ENCODE measurements at regions not wholly inside any gene's neighbourhood (a gene's known extent, or its start where the extent isn't known, plus 50 kb on each side); places are given as distances from the start of the nearest gene placed in this dataset.

DNA sequence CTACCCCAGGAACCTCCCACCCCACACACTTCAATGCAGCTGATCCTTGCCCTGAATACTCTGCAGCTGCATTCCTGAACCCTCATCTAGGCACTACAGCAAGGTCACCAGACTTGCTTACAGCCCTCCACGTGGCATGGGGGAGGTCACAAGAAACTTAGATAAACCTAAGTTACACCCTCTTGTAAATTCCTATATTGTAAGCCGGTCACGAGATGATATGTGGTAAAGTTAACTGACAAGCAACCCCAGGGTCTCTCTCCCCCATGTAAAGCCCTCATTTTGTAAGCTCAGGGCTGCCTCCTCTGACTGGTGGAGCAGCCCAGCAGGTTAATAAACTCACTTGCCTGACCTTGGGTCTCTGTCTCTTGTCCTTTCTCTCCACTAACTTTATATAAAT lies 570.7 kb downstream of the PCDH7 start:
- no peak overlapping the region for H3K4me3 ChIP-seq (replicated peaks; ENCODE audit: low read depth, low read length)
- TF ChIP-seq, protein P1, sequence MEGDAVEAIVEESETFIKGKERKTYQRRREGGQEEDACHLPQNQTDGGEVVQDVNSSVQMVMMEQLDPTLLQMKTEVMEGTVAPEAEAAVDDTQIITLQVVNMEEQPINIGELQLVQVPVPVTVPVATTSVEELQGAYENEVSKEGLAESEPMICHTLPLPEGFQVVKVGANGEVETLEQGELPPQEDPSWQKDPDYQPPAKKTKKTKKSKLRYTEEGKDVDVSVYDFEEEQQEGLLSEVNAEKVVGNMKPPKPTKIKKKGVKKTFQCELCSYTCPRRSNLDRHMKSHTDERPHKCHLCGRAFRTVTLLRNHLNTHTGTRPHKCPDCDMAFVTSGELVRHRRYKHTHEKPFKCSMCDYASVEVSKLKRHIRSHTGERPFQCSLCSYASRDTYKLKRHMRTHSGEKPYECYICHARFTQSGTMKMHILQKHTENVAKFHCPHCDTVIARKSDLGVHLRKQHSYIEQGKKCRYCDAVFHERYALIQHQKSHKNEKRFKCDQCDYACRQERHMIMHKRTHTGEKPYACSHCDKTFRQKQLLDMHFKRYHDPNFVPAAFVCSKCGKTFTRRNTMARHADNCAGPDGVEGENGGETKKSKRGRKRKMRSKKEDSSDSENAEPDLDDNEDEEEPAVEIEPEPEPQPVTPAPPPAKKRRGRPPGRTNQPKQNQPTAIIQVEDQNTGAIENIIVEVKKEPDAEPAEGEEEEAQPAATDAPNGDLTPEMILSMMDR (IDR thresholded peaks at IDR 0.05; ENCODE audit: low read depth, low read length, missing control alignments): no peak

DNA sequence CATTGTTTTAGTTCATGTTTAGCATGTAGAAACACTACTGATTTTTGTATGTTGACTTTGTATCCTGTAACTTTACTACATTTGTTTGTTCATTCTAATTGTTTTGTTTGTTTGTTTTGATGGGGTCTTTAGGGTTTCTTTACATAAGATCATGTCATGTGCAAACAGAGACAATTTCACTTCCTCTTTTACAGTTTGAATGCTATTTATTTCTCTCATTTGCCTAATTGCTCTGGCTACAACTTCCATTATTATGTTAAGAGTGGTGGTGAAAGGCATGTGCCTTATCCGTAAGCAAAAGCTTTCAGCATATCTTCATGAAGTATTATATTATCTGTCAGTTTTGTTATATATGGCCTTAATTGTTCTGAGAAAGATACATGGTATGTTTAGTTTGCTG lies 571.1 kb downstream of the PCDH7 start:
- TF ChIP-seq, protein P1 (IDR thresholded peaks at IDR 0.05; ENCODE audit: low read depth, low read length, missing control alignments): no peak
- DNase-seq (ENCODE audit: extremely low read depth, low read depth): no peak
- H3K4me3 ChIP-seq (replicated peaks; ENCODE audit: low read depth, low read length): no peak overlapping the region

More for the DNA sequence above, 570.7 kb downstream of the PCDH7 start:
- DNase-seq (ENCODE audit: extremely low read depth, low read depth): no peak

DNA sequence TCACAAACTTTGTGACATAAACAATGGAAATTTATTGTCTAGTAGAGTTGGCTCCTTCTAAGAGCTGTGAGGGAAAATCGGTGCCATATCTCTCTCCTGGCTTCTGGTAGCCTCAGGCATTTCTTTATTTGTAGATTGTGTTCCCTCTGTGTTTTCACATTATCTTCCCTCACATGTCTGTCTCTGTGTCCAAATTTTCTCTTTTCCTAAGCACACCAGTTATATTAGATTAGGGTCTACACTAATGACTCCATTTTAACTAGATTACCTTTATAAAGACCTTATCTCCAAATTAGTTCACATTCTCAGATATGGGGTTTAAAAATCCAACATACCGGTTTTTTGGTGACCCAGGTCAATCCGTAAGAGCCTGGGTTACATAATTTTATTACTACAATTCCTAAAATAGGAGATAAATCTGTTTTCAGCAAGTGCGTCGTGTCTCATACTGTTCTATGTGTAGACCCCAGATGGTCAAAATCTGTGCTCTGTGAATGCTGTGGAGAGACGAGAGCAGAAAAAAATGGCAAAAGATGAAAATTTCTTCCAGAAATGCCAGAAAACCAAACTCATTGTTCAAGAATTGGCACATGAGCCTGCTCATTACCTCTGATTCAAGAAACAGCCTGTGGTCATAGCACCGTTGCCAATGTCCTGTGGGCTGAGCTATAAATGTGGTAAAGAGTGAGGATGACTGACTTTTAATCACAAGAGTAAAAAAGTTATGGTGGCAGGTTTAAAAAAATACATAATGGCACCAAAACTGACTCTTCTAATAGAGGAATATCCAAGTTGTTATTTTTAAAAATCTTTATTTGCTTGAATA lies 574.7 kb downstream of the PCDH7 start:
- no peak for DNase-seq (ENCODE audit: extremely low read depth, low read depth)
- TF ChIP-seq, protein P1 (IDR thresholded peaks at IDR 0.05; ENCODE audit: low read depth, low read length, missing control alignments): no peak
- H3K4me3 ChIP-seq (replicated peaks; ENCODE audit: low read depth, low read length): no peak overlapping the region

DNA sequence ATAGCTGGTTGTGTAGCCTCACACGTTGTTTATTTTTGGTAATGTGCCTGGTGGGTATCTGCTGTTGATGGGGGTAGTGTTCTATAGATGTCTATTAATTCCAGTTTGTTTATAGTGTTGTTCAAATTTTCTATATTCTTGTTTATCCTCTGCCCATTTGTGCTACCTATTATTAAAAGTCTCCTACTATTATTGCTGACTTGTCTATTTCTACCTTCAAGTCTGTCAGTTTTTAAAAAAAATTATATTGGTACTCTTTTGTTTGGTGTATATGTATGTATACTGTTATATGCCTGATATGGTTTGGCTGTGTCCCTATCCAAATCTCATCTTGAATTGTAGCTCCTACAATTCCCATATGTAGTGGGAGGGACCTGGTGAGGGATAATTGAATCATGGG lies 578.6 kb downstream of the PCDH7 start:
- no peak overlapping the region for H3K4me3 ChIP-seq (replicated peaks; ENCODE audit: low read depth, low read length)
- no peak for DNase-seq (ENCODE audit: extremely low read depth, low read depth)
- TF ChIP-seq, protein P1 (IDR thresholded peaks at IDR 0.05; ENCODE audit: low read depth, low read length, missing control alignments): no peak

DNA sequence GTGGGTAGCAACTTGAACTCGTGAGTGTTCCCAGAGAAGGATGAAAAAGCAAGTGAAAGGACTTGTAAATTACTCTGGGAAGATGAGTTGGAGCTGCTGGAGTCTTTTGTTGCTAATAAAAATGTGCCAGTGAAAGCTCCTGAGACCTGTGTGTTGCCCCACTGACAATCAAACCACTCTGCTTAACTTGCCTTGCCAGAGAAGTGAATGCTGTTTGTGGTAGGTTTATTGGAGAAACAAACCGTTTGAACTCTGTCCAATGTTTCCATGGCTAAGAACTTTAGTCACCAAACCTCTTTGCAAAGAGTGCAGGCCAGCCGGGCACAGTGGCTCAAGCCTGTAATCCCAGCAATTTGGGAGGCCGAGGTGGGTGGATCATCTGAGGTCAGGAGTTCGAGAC lies 586.9 kb downstream of the PCDH7 start:
- DNase-seq (ENCODE audit: extremely low read depth, low read depth): no peak
- TF ChIP-seq, protein P1 (IDR thresholded peaks at IDR 0.05; ENCODE audit: low read depth, low read length, missing control alignments): no peak
- H3K4me3 ChIP-seq (replicated peaks; ENCODE audit: low read depth, low read length): no peak overlapping the region

DNA sequence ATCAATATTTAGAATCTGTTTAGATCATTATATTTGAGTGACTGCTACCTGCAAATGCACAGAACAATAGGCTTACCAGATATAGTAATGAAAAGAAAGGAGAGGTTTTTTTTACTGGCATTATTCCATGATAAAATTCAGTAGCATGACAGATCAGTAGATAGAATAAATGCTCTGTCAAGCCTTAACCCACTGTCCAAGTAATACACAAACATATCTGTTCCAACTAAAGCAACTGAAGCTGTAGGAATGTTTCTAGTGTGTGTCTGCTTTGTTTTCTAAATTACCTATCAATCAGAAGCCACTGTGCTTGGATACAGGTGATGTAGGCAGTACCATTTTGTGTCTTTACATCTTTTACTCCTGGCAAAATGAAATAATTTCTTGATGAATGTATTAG lies 604.6 kb downstream of the PCDH7 start:
- DNase-seq (ENCODE audit: extremely low read depth, low read depth): no peak
- no peak overlapping the region for H3K4me3 ChIP-seq (replicated peaks; ENCODE audit: low read depth, low read length)
- TF ChIP-seq, protein P1 (IDR thresholded peaks at IDR 0.05; ENCODE audit: low read depth, low read length, missing control alignments): no peak

Measured in HFF-Myc (cell line).